GM18861 (cell line): ENCODE measurements at regions not wholly inside any gene's neighbourhood (a gene's known extent, or its start where the extent isn't known, plus 50 kb on each side); places are given as distances from the start of the nearest gene placed in this dataset.

Experiments used
- ATAC-seq: cut with Tn5 transposase; IDR thresholded peaks from one replicate; pipeline ENCODE4 v1.9.1; 2021; ENCODE audit not compliant: unreplicated experiment

DNA sequence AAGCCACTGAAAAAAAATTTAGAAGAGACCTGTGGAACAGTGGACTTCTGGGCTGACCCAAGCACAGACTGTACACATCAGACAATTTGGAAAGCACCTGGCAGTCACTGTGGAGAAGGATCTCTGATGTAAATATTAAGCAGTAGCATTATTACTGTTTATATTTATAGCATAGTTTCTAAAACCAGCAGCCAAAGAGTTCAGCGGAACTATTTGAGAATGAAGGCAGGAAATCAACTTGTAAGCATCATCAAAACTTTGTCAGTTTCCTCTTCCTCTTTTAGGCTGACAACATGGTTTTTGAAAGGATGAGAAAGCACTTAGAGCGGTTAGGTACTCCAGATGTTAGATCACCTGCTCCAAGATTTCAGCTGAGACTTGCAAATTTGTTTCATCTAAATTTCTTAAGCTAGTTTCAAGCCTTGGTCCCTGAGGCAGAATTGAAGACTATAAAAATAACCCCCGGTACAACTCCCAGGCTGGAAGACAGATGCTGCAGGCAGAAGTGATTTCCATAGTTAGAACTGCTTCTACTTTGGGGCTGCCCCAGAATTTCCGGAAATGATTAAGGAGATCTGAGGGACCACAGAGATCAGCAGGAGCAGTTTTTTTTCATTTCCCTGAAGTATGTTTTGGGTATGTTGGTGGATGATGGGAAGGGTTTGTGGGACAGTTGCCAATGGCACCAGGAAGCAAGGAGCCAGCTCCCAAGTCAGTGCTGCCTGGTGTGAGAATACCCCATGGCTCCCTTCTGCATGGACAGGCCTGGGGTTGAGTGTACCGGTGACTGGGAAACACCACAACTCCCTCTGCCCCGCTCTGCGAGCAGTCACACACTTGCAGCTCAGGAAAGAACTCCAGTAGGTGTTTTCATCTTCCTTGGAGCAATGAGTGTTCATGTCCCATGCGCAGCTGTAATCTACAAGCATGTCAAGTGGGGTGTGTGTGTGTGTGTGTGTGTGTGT is 354.5 kb downstream of the NUAK1 start:
- ATAC-seq, result peak; percentile 74

DNA sequence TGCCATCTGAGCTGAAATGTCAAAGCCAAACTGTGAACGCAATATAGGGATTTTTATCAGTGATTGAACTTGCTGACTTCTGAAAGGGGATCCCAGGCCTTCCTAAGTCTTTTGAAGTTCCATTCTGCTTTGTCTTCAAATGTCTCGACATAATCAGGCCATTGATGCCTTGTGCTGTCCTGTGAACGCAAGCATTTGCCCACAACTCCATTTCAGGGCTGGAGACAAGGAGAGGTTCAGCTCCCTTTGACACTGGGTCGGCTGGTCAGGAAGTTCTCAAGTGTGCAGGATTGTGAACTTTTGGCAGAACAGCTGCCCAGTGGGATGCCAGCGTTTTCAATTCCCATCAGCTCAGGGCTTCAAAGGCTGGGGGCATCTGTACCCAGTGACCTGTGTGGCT is 345.3 kb downstream of the NUAK1 start:
- ATAC-seq, result no peak

DNA sequence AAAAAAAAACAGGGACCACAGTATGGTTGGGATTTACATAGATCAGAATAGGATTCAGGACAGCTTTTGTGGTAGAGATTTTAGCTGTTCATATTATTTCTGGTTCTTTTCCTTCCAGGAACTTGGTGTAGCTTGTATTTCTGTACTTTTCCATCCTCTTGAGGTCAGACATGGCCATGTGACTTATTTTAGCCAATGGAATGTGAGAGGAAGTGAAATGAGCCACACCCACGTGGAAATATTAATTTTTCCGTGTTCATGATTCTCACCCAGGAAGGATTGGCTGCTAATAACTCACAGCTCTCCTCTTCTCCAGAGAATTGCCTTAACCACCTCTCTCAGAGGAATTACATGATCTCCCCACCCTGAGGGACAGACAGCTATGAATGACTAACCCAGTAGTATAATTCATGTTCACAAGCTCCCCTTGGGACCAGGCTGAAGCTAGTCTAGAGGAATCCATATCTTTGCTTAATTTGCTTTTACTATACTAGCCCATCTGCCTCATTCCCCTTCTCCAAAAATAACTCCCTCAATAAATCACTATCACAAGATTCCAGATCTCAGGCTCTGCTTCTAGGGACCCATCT is 340.4 kb downstream of the NUAK1 start:
- ATAC-seq, result no peak

DNA sequence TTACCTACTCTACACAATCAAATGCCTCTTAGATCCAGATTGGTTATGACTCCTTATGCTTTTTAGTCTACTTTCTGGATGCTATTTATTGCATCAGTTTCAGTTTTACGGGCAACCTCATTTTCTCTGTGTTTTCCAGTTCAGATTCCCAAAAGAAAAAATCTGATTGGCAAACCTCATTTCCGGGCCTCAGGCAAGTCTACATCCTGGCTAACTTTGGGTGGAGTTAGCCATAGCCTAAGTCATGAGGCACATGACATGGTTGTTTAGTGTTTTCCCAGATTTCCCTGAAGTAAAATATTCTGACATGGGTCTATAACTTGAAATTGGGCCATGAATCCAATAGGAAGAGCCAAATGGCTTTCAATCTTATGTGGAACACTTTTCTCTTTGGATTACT is 339.7 kb downstream of the NUAK1 start:
- ATAC-seq, result no peak

DNA sequence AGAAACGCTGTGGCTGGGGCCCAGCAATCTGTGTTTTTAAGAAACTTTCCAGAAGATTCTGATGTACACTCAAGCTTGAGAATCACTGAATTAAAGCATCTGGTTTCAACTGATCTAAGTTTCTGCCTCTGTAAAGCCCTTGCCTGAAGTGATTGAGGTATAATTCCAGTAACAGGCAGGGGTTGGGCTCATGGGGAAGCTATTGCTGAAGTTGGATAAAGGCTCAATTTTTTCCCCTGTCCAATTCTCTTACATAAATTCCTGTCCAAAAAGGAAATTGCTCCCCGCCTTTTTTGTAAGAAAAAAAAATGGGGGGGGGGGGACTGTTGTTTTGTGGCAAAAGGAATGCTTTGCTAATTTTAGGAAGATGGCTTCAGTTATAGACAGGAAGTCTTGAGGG is 337.4 kb downstream of the NUAK1 start:
- no peak for ATAC-seq

DNA sequence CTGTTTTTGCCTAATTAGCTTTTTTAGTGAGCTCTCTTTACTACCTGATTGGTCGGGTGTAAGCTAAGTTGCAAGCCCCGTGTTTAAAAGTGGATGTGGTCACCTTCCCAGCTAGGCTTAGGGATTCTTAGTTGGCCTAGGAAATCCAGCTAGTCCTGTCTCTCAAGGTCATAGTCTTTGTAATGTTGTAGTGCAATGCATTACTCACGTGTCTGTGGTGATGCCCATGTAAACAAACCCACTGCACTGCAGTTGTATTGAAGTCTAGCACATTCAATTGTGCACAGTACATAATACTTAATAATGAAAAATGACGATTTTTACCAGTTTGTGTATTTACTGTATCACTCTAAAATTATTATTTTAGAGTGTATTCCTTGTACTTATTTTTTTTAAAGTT is 335.5 kb downstream of the NUAK1 start:
- ATAC-seq, result no peak

DNA sequence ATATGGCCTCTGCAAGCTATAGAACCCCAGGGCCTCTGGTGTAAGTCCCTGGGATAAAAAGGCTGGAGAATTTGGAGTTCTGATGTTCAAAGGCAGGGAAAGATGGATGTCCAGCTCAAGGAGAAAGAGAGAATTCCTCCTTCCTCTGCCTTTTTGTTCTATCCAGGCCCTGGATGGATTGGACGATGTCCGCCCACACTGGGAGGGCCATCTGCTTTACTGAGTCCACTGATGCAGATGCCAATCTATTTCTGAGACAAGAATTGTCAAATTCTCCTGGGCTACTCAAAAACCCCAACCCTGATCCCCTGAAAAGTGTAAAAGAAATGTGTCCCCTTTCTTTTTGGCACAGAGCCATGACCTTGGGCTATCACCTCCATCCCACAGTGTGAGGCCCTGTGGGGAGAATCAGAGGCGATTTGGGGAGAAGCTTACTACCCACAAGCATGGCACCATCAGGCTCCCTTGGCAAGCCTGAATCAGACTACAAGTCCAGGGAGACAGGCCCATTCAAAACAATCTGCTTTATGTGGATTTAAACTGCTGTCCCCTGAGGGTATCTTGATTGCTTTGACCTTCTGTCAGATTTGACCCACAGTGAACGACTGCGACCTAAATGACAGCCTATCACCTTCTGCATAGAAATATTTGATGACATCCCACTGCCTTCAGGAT is 334.0 kb downstream of the NUAK1 start:
- ATAC-seq, result no peak

DNA sequence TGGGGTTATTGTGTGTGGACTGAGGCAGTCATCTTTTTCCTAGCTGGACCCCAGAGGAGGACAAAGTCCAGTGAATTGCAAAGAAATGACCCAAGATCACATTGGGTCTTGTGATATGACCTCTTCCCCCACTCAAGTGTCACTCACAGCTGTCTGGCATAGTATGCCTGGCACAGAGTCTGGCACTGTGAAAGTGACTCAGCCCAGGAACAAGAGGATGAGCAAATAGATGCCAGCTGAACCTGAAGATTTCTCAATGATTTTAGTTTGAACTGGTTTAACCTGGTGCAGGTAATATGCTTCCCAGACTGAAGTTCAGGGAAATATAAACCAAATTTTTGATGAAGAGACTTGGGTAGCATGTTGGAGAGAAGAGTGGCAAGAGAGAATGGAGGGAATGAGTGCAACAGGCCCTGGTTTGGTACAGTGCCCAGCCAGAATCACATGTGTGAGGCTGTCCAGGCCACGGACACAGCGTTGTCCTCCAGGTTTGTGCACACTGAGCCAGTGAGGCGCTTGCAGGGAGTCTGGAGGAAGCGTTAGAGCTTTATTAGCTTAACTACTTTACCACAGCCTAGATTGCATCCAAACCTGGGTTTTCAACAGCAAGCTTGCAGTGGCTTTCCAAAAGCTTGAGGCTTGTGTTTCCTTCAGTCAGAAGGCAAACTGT is 332.9 kb downstream of the NUAK1 start:
- ATAC-seq, result no peak

DNA sequence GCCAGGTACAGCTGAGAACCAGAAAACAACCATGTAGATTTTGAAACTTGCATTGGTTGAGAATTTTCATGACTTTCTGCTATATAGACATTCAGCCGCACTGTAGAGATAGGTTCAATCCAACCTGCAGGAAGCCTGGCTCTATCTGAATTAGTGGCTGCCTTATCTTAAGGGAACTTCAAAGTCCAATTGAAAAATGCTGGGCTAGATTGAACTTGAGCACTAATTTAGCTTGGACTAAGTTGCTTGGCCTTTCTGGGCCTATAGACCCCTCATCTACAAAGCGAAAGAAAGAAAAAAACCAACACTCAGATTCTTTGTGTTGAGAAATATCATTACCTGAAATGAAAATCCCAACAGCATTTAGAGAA is 332.4 kb downstream of the NUAK1 start:
- no peak for ATAC-seq

DNA sequence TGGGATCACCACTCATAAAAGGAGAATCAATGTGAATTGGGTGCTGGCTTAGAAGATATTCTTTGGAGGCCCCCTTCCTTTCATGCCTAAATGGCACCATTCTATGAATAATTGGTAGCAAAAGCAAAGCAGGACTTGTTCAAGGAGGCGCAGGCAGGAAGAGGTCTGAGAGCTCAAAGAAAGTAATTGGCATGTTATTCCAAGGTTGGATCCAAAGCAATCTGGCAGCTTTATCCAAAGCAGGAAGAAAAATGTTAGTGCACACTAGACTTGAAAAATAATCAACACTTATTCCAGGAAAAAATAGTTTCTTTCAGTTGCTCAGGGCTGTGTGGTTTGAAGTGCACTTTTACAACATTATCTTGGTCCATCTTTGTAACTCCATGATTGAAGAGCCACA is 326.4 kb downstream of the NUAK1 start:
- ATAC-seq, result no peak

DNA sequence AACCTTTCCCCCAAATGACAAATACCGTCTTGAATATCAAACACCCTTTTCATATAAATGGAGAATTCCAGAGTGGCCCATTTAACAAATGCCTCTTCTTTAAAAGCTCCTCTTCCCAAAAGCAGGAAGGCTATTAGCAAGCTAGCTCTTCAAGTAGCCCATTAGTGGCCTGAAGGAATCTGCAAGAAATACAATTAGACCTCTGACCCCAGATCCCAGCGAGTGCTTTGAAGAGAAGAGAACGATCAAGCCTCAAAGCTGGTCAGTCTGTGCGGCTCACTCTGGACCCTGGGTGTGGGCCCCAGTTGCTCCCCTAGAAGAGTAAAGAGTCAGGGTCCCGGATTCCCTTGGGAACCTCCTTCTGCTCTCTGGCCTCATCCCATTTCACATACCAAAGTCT is 325.6 kb downstream of the NUAK1 start:
- ATAC-seq, result no peak

DNA sequence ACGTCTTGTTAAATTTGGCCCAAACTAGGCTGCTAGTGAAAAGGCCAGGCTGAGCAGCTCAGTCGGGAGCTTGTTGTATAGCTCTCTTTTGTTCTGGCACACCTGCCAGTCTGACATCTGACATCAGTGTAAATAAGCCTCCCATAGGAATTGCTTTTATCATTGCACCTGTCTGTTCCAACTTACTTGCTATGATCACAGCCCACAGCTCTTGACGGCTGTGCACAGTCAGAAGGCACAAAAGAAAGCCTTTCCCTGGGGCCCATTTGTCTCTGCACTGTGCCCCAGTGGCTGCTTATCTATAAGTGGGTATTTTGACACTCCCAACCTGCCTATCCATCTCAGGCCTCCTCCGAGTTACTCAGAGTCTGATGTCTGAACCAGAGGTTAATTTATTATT is 324.5 kb downstream of the NUAK1 start:
- ATAC-seq, result no peak

DNA sequence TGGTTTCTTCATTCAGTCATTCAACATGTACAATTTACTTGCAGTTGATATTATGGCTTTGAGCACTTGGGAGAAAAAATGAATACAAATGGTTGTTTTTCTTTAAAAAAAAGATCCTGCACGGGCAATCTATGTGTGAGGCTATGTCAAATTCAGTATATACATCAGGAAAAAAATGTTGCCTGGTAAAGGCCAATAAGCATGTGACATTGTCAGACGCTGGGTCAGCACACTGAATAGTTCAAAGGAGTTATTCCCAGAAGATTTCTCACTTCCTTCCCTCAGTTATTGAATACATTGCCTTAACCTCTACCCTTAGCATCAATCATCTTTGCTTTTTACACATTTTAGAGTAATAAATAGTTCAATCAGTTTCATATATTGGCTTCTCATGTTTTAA is 319.2 kb downstream of the NUAK1 start:
- ATAC-seq, result no peak

DNA sequence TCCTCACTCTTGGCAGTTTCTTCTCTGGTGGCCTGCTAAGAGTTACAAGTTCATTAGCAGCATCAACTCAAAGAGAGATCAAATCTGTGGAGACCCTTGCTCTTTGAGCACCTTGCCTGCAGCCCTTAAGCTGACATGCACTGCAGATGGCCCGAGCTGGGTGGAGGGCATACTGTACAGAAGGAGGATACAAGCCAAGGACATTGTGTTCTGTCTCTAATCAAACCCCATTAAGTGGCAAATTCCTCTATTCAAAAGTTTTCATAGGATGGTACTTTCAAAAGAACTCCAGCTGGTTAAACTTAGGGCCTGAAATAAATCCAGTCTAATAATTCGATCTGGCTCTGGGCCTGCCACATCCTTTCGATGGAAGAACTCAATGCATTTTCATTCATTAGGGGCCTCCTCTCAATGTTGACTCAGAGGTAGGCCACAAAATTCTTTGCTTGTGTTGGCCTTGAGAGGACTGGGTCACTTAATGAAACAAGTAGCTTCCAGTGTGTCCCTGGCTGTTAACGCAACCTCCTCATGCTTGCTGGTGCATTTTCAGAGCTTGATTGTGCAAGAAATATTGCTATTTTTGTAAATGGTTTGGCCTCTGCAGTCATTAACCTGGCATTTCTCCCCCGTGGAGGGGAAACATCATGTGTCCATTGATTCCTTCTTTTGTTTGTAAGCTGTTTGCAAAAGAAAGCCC is 318.2 kb downstream of the NUAK1 start:
- no peak for ATAC-seq

DNA sequence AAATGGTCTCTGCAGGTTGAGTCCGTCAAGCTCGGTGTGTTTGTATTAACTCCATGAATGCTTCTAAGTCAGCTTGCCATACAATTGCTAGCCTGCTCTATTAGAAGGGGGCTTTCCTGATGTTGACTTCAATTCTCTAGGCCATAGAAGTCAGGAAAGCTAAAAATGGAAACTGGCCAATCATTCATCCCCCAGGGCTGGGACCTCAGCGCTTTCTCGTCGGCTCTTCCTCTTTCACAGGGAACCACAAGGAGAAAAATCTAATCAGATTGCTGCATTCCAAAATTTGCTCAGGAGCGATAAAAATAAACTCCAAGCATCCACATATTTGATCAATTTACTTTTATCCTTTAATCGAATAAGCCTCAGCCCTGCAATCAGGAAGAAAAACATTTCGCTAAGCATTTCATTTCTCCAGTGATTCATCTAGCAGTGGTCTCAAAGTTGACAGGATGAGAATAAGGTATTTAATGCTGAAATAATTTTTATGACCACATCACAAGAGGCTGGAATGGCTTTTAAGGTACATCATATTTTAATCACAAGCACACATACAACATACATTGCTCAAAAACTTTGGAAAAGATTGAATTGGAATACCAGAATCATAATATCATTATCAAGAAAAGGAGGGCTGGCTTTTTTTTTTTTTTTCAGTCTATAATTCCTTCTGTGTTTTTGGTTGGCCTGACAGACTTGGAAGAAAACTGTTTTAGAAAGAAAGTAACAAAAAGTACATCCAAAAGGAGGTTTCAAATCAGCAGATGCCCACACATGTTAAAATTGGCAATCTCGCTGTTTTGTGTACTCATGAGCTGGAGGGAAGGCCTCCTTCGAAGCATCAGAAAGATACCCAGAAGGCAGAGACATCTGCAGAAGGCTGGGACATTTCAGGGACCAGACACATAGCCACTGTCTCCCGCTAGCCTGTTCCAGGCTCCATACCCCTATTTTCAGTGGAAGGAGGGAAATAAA is 316.3 kb downstream of the NUAK1 start:
- no peak for ATAC-seq

DNA sequence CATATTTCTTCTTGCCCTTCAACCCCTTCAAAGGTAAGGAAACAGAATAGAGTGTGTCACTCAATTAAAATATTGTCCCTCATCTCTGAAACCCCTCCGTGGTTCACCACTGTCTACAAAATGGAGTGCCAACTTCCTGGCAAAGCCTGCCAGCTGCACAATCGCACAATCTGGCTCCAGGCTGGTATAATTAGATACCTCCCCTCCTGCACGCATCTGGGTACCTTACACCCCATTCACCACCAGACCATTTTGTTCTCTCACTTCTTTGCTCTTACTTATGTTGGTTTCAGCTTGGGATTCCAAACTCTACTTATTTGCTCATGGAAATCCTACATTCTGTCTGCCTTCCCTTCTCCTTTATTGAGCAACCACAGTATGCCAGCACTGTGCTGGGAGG is 314.9 kb downstream of the NUAK1 start:
- no peak for ATAC-seq

DNA sequence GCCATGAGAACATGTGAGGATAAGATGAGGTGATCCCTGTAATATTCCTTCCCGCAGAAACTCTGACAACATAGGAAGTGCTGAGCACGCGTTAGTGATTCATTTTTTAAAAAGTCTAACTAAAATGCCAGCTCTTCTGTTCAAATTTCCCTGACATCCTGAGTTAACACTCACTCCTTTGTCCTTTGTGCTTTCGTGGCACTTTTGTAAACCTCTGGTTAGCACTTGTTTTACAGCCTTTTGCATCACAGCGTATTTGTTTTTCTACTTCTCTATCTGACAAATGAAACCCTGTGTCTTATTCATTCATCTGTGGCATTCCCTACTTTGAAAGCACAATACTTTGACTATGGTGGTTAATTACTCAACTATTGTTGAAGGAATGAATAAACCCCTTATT is 313.6 kb downstream of the NUAK1 start:
- ATAC-seq, result no peak

DNA sequence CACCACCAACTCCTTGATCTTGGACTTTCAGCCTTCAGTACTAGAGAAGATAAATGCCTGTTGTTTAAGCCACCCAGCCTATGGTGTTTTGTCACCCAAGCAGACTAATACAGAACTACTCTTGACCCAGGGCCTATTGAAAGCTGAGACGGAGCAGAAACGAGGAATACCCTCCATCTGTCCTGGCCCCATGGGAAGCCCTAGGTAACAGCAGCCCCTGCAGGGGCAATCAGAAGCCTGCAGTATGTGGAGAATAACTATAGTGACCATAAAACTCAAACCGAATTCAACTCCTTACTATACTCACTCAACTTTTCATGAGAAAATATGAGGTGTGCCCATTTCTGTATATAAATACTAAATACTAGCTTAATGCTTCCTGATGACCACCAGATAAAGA is 307.4 kb downstream of the NUAK1 start:
- ATAC-seq, result no peak

DNA sequence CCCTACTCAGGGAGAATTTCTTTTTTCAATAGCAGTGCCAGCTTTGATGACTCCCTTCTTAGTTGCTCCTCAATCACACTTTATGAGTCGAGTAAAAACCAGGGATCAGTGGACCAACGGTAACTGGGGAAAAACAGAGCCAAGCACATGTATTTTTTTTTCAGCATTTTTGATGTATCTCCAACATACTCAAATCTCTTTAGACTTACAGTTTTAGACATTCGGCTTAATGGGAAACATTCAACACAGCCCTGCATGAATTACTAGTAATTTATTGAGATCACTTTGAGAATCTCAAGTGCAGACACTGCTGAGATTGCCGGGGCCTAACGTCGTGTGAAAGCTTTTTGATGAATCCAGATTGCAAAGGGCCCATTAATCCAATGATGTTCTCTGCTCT is 306.7 kb downstream of the NUAK1 start:
- ATAC-seq, result no peak

DNA sequence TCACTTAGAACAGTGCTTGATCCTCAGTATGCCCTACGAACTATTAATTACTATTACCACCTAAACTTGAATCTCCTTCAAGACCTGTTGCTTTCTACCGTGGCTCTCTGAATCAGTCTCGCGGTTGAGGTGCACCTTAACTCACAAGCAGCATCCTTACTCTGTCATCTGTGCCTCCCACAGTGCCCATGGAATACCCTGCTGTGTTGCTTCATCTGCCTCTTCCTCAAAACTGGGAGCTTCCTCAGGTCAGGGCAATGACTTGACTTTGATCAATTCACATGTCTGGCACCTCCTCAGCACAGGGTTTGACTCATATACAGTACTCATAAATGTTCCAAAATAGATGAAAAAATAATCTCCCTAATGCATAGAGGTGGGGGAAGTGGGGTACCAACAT is 305.9 kb downstream of the NUAK1 start:
- ATAC-seq, result no peak
